HCT116 (cell line): ENCODE measurements at regions not wholly inside any gene's neighbourhood (a gene's known extent, or its start where the extent isn't known, plus 50 kb on each side); places are given as distances from the start of the nearest gene placed in this dataset.
"Not testable (repeated sequence)": the region's sequence is repeated elsewhere in the genome, so short reads cannot be mapped to it uniquely, and the experiment has no call there.

Source experiments
- ATAC-seq: fragments of 200-7000 bp; cut with Tn5 transposase; 2 replicates; pipeline ENCODE4 v1.9.1; 2020; ENCODE audit warnings: mild to moderate bottlenecking, moderate library complexity
- BruUV-seq: library from RNA; stranded (reverse); fragments of 400-500 nt; replicated peaks from 2 replicates; lab custom pipeline; 2021; lab: Mats Ljungman, UMichigan
- CTCF ChIA-PET: fragments of 300-600 bp; sonication (Branson Sonifier 250); formaldehyde crosslinking; loops from one replicate; lab custom pipeline; 2021; ENCODE audit warnings: antibody characterized with exemption; lab: Charles Lee
- POLR2A ChIA-PET: fragments of 300-600, 350-600 bp; sonication (Branson Sonifier 250); formaldehyde crosslinking; loops from one replicate; lab custom pipeline; 2021; ENCODE audit warnings: antibody characterized with exemption; lab: Charles Lee
- RAD21 ChIA-PET, 2 experiments: fragments of 300-600 bp; sonication (Branson Sonifier 250); formaldehyde crosslinking; loops; one replicate each; lab custom pipeline; 2023; ENCODE audit warnings: low total read pairs in 2 of 2; ENCODE audit not compliant: uncharacterized antibody in 2 of 2, unreplicated experiment in 2 of 2, low non-redundant PET in 1 of 2; lab: Charles Lee
- DNase-seq: peaks from one replicate; pipeline ENCODE4 v3.0.0-alpha.2; 2010; ENCODE audit warnings: low read depth, low spot score
- H2AFZ ChIP-seq: fragments of 200-600 bp; shearing (Covaris generic), sonication (generic); 2 replicates; pipeline ENCODE4 v1.6.1; 2017; ENCODE audit warnings: low read depth, mixed run types, mixed read lengths, antibody characterized with exemption, low read length; ENCODE audit not compliant: poor library complexity, severe bottlenecking
- H3K27ac ChIP-seq: 2 replicates; pipeline ENCODE4 v1.5.1; 2012; ENCODE audit warnings: low read depth, low read length
- H3K27me3 ChIP-seq: fragments of 200-600 bp; sonication (generic); 2 replicates; pipeline ENCODE4 v1.6.1; 2016; ENCODE audit warnings: mixed run types, low read length, mixed read lengths; ENCODE audit not compliant: insufficient read depth
- H3K36me3 ChIP-seq, 2 experiments: fragments of 200-500 bp in 1 of 2; fragments of 200-600 bp in 1 of 2; sonication (Bioruptor generic) in 1 of 2; sonication (generic) in 1 of 2; 2 replicates each; pipeline versions ENCODE4 v1.5.1 to v1.6.1; 2014 to 2016; ENCODE audit warnings: low read length in 2 of 2, inconsistent platforms in 1 of 2, mixed read lengths in 1 of 2, mixed run types in 1 of 2; ENCODE audit not compliant: insufficient read depth in 2 of 2, control insufficient read depth in 1 of 2
- H3K4me1 ChIP-seq, 2 experiments: fragments of 200-600 bp in 1 of 2; sonication (generic) in 1 of 2; 2 replicates each; pipeline versions ENCODE4 v1.5.1 to v1.6.1; 2012 to 2017; ENCODE audit warnings: low read length in 2 of 2, inconsistent platforms in 1 of 2, mild to moderate bottlenecking in 1 of 2, mixed read lengths in 1 of 2, mixed run types in 1 of 2, moderate library complexity in 1 of 2; ENCODE audit not compliant: insufficient read depth in 2 of 2, control insufficient read depth in 1 of 2
- H3K4me2 ChIP-seq: fragments of 200-600 bp; sonication (generic); 2 replicates; pipeline ENCODE4 v1.6.1; 2017; ENCODE audit warnings: mixed run types, low read length, mixed read lengths
- H3K4me3 ChIP-seq, 2 experiments: fragments of 200-600 bp in 1 of 2; sonication (generic) in 1 of 2; replicated peaks in 1 of 2; 2 replicates each; pipeline ENCODE4 v1.5.1; 2011 to 2016; ENCODE audit warnings: low read length in 2 of 2, control low read depth in 1 of 2, low read depth in 1 of 2, mild to moderate bottlenecking in 1 of 2, mixed read lengths in 1 of 2, mixed run types in 1 of 2
- H3K79me2 ChIP-seq: fragments of 200-600 bp; sonication (generic); 2 replicates; pipeline ENCODE4 v1.6.1; 2017; ENCODE audit warnings: mild to moderate bottlenecking, mixed run types, low read length, moderate library complexity, mixed read lengths; ENCODE audit not compliant: insufficient read depth
- H3K9ac ChIP-seq: fragments of 200-600 bp; sonication (generic); 2 replicates; pipeline ENCODE4 v1.6.1; 2016; ENCODE audit warnings: low read length, mixed read lengths
- H3K9me2 ChIP-seq: fragments of 200-600 bp; sonication (generic), shearing (Covaris generic); 2 replicates; pipeline ENCODE4 v1.6.1; 2017; ENCODE audit warnings: mixed run types, mild to moderate bottlenecking, moderate library complexity; ENCODE audit not compliant: insufficient read depth
- H3K9me3 ChIP-seq, 2 experiments: fragments of 200-500 bp in 1 of 2; fragments of 200-600 bp in 1 of 2; sonication (Bioruptor generic) in 1 of 2; sonication (generic) in 1 of 2; 2 replicates each; pipeline ENCODE4 v1.6.1; 2014 to 2017; ENCODE audit warnings: low read length in 2 of 2, mixed read lengths in 2 of 2, inconsistent platforms in 1 of 2, low read depth in 1 of 2, mild to moderate bottlenecking in 1 of 2, mixed run types in 1 of 2, moderate library complexity in 1 of 2; ENCODE audit not compliant: control insufficient read depth in 1 of 2, insufficient read depth in 1 of 2
- H4K20me1 ChIP-seq: fragments of 200-600 bp; sonication (generic), shearing (Covaris generic); 2 replicates; pipeline ENCODE4 v1.6.1; 2017; ENCODE audit warnings: mixed run types, mild to moderate bottlenecking, moderate library complexity; ENCODE audit not compliant: insufficient read depth
- EGR1 ChIP-seq: IDR thresholded peaks from 2 replicates; pipeline ENCODE4 v1.6.1; 2012; ENCODE audit warnings: low read depth
- JUND ChIP-seq: IDR thresholded peaks from 2 replicates; pipeline ENCODE4 v1.6.1; 2012
- REST ChIP-seq: IDR thresholded peaks from 2 replicates; pipeline ENCODE4 v1.6.1; 2012; ENCODE audit warnings: low read depth
- ZBTB33 ChIP-seq: IDR thresholded peaks from 2 replicates; pipeline ENCODE4 v1.6.1; 2011; ENCODE audit warnings: mild to moderate bottlenecking, low read length, moderate library complexity; ENCODE audit not compliant: insufficient replicate concordance; ENCODE audit errors: extremely low read depth
- intact Hi-C: fragments of 100-400 bp; cut with micrococcal nuclease; formaldehyde crosslinking; loops from 2 replicates; pipeline ENCODE4 v1.10.0; 2022

GRCh38 chr6:131476362-131476761 lies 96.7 kb upstream of the ARG1 start:
- intact Hi-C loops = no loop called here
- no peak for DNase-seq
- ChIA-PET POLR2A (no interaction called here), RAD21 (no interaction called here), CTCF (no interaction called here)
- Histone ChIP-seq H3K27ac (no peak overlapping the region), H3K9me2 (no peaks in the 10 kb centered on the region), H3K4me2 (no peak overlapping the region), H3K79me2 (no peaks in the 10 kb centered on the region), H4K20me1 (no peaks in the 10 kb centered on the region), H3K36me3 (no peaks in the 10 kb centered on the region), H2AFZ (no peak overlapping the region), H3K9ac (no peak overlapping the region), H3K27me3 (no peaks in the 10 kb centered on the region), H3K4me1 (no peaks in the 10 kb centered on the region), H3K9me3 (peaks cover 0 to 8% of the 10 kb centered on the region in 2 experiments; a peak in 1 of 4 replicates), H3K4me3 (no peak overlapping the region)
- BruUV-seq = no TSS peak
- no peak for ATAC-seq
- TF ChIP-seq EGR1 = no peak
- TF ChIP-seq JUND = no peak
- no peak for TF ChIP-seq ZBTB33
- no peak for TF ChIP-seq REST

GRCh38 chr6:131478740-131479211 lies 94.2 kb upstream of the ARG1 start:
- DNase-seq, CTCF ChIA-PET, H2AFZ ChIP-seq, H3K79me2 ChIP-seq, H3K9me3 ChIP-seq, H3K4me3 ChIP-seq, H3K9ac ChIP-seq, H3K9me2 ChIP-seq, intact Hi-C loops, H3K27ac ChIP-seq, H3K4me2 ChIP-seq, ATAC-seq, H3K4me1 ChIP-seq, RAD21 ChIA-PET, H4K20me1 ChIP-seq, H3K27me3 ChIP-seq, BruUV-seq, POLR2A ChIA-PET, H3K36me3 ChIP-seq: not testable (repeated sequence)
